Thoracic aorta (tissue), 2 donors: ENCODE measurements at regions not wholly inside any gene's neighbourhood (a gene's known extent, or its start where the extent isn't known, plus 50 kb on each side); places are given as distances from the start of the nearest gene placed in this dataset.

Experiments
- ATAC-seq: fragments of 150-250 bp; one replicate; pipeline ENCODE4 v1.8.0; 2017; ENCODE audit warnings: low read depth; ENCODE audit not compliant: insufficient number of reproducible peaks, low FRiP score
- DNase-seq: peaks from one replicate; pipeline ENCODE4 v3.0.0-alpha.2; 2020; ENCODE audit warnings: low spot score
- H3K27ac ChIP-seq, 2 donors: fragments of 200-600 bp; sonication (generic); 1 replicate in 1 of 2; 2 replicates in 1 of 2; pipeline ENCODE4 v1.5.1; 2016; ENCODE audit warnings: mild to moderate bottlenecking in 2 of 2, moderate library complexity in 2 of 2
- H3K27me3 ChIP-seq: fragments of 200-600 bp; sonication (generic); replicated peaks from 2 replicates; pipeline ENCODE4 v1.6.0; 2016; ENCODE audit warnings: mild to moderate bottlenecking; ENCODE audit not compliant: insufficient read depth
- H3K36me3 ChIP-seq: fragments of 200-600 bp; sonication (generic); one replicate; pipeline ENCODE4 v1.5.1; 2016
- H3K4me1 ChIP-seq, 2 donors: fragments of 200-600 bp; sonication (generic); 1 replicate in 1 of 2; 2 replicates in 1 of 2; pipeline versions ENCODE4 v1.5.1 to v1.6.0; 2016; ENCODE audit warnings: low read depth in 2 of 2, mild to moderate bottlenecking in 1 of 2; ENCODE audit not compliant: control insufficient read depth in 1 of 2
- H3K4me3 ChIP-seq: fragments of 200-600 bp; sonication (generic); 2 replicates; pipeline ENCODE4 v1.5.1; 2016; ENCODE audit warnings: mild to moderate bottlenecking
- H3K9me3 ChIP-seq: fragments of 200-600 bp; sonication (generic); 2 replicates; pipeline ENCODE4 v1.5.1; 2016
- CTCF ChIP-seq: fragments of 200-600 bp; sonication (generic); IDR thresholded peaks from one replicate; pipeline ENCODE4 v1.5.1; 2019; ENCODE audit warnings: antibody characterized with exemption

- H3K36me3 ChIP-seq, result no peaks in the 10 kb centered on the region
- H3K27me3 ChIP-seq, result no peaks in the 10 kb centered on the region
- H3K9me3 ChIP-seq, result no peaks in the 10 kb centered on the region
- DNase-seq, result no peak
- ATAC-seq, result no peak
- no peaks in the 10 kb centered on the region for H3K4me1 ChIP-seq
- TF ChIP-seq CTCF, result no peak
- H3K27ac ChIP-seq, result no peak overlapping the region
- H3K4me3 ChIP-seq, result no peak overlapping the region
Measured at GRCh38 chr14:86404425-86404824, 874.5 kb downstream of the FLRT2 start.

GRCh38 chr14:86402545-86402944 lies 872.6 kb downstream of the FLRT2 start:
- H3K9me3 ChIP-seq, result no peaks in the 10 kb centered on the region
- H3K27me3 ChIP-seq, result no peaks in the 10 kb centered on the region
- ATAC-seq, result no peak
- H3K27ac ChIP-seq, result no peak overlapping the region
- no peak for DNase-seq
- no peak overlapping the region for H3K4me3 ChIP-seq
- no peak for TF ChIP-seq CTCF
- H3K4me1 ChIP-seq, result no peaks in the 10 kb centered on the region
- no peaks in the 10 kb centered on the region for H3K36me3 ChIP-seq

DNA sequence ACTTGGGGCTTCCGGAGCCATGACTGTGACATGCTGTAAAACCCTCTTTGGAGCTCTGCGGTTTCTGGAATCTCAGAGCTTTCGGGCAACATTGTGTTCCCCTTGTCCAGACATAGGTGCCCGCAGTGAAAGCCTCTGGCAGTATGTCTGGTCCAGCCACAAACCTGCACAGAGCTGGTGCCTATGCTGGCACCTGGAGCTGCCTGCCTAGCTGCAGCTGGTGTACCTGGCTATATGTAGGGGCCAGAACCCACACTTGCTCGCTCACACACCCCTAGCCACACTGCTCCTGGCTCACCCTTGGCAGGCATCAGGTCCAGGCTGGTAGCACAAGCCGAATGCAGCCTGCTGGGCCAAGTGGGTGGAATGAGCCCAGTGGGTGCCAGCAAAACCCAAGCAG lies 861.1 kb downstream of the FLRT2 start:
- no peak for TF ChIP-seq CTCF
- Histone ChIP-seq H3K27ac (no peak overlapping the region), H3K36me3 (no peaks in the 10 kb centered on the region), H3K4me3 (no peak overlapping the region), H3K4me1 (no peaks in the 10 kb centered on the region), H3K27me3 (no peaks in the 10 kb centered on the region), H3K9me3 (no peaks in the 10 kb centered on the region)
- no peak for ATAC-seq
- no peak for DNase-seq

GRCh38 chr14:86388216-86388615 lies 858.3 kb downstream of the FLRT2 start:
- no peak overlapping the region for H3K4me3 ChIP-seq
- DNase-seq (no peak), ATAC-seq (no peak)
- no peaks in the 10 kb centered on the region for H3K9me3 ChIP-seq
- no peak for TF ChIP-seq CTCF
- no peak overlapping the region for H3K27ac ChIP-seq
- H3K27me3 ChIP-seq, result no peaks in the 10 kb centered on the region
- no peaks in the 10 kb centered on the region for H3K4me1 ChIP-seq
- H3K36me3 ChIP-seq, result no peaks in the 10 kb centered on the region

- Histone ChIP-seq H3K27me3 (no peaks in the 10 kb centered on the region), H3K36me3 (no peaks in the 10 kb centered on the region), H3K4me3 (no peak overlapping the region), H3K9me3 (no peaks in the 10 kb centered on the region), H3K4me1 (no peaks in the 10 kb centered on the region), H3K27ac (no peak overlapping the region)
- DNase-seq, result no peak
- no peak for TF ChIP-seq CTCF
- no peak for ATAC-seq
Measured at GRCh38 chr14:86373886-86374285, 843.9 kb downstream of the FLRT2 start.
